Activated CD4-positive, alpha-beta memory T cell treated with anti-CD3 and anti-CD28 coated beads, Interleukin-2, amount 10 ng/mL, durations not matched to agents 7 days and 5 days (primary cell): ENCODE measurements at regions not wholly inside any gene's neighbourhood (a gene's known extent, or its start where the extent isn't known, plus 50 kb on each side); places are given as distances from the start of the nearest gene placed in this dataset.

ENCODE experiments used
- CTCF ChIA-PET: fragments of 350-600 bp; sonication (Branson Sonifier 250); formaldehyde crosslinking; loops from one replicate; lab custom pipeline; 2021; ENCODE audit warnings: antibody characterized with exemption, inconsistent platforms; lab: Charles Lee
- POLR2A ChIA-PET: fragments of 350-600 bp; sonication (Branson Sonifier 250); formaldehyde crosslinking; loops from one replicate; lab custom pipeline; 2021; ENCODE audit warnings: antibody characterized with exemption; lab: Charles Lee
- DNase-seq: peaks from one replicate; pipeline ENCODE4 v3.0.0-alpha.2; 2020
- H3K27ac Mint-ChIP-seq: one replicate; pipeline ENCODE4 v1.8.0; 2021; ENCODE audit warnings: mild to moderate bottlenecking, mixed read lengths
- H3K27me3 Mint-ChIP-seq: one replicate; pipeline ENCODE4 v1.8.0; 2021; ENCODE audit warnings: mixed read lengths
- H3K36me3 Mint-ChIP-seq: one replicate; pipeline ENCODE4 v1.8.0; 2021; ENCODE audit warnings: low read depth, mixed read lengths
- H3K4me1 Mint-ChIP-seq: one replicate; pipeline ENCODE4 v1.8.0; 2021; ENCODE audit warnings: mixed read lengths
- H3K4me3 Mint-ChIP-seq: one replicate; pipeline ENCODE4 v1.8.0; 2021; ENCODE audit warnings: mild to moderate bottlenecking, mixed read lengths
- H3K9me3 Mint-ChIP-seq: one replicate; pipeline ENCODE4 v1.8.0; 2021; ENCODE audit warnings: mixed read lengths

- Mint-ChIP-seq H3K4me3 (no peak overlapping the region), H3K9me3 (peaks cover 4% of the 10 kb centered on the region), H3K27me3 (no peaks in the 10 kb centered on the region), H3K4me1 (no peaks in the 10 kb centered on the region), H3K27ac (no peak overlapping the region), H3K36me3 (no peaks in the 10 kb centered on the region)
- ChIA-PET CTCF (no interaction called here), POLR2A (no interaction called here)
- no peak for DNase-seq
These were observed 1183.1 kb downstream of the ZPLD1 start for GRCh38 chr3:103617961-103618360.

- H3K27ac Mint-ChIP-seq: no peak overlapping the region
- no peak for DNase-seq
- peaks cover 4% of the 10 kb centered on the region for H3K9me3 Mint-ChIP-seq
- H3K4me1 Mint-ChIP-seq: no peaks in the 10 kb centered on the region
- H3K4me3 Mint-ChIP-seq: no peak overlapping the region
- no peaks in the 10 kb centered on the region for H3K36me3 Mint-ChIP-seq
- POLR2A ChIA-PET: no interaction called here
- no peaks in the 10 kb centered on the region for H3K27me3 Mint-ChIP-seq
- CTCF ChIA-PET: no interaction called here
These were observed 1189.5 kb downstream of the ZPLD1 start for GRCh38 chr3:103624271-103624670.

- no peaks in the 10 kb centered on the region for H3K27me3 Mint-ChIP-seq
- DNase-seq: no peak
- POLR2A ChIA-PET: no interaction called here
These were observed 1194.6 kb downstream of the ZPLD1 start for GRCh38 chr3:103629391-103629790.

GRCh38 chr3:103644450-103644849 lies 1209.6 kb downstream of the ZPLD1 start:
- no peak for DNase-seq
- Mint-ChIP-seq H3K9me3 (no peaks in the 10 kb centered on the region), H3K27me3 (no peaks in the 10 kb centered on the region), H3K4me1 (no peaks in the 10 kb centered on the region), H3K36me3 (no peaks in the 10 kb centered on the region), H3K4me3 (no peak overlapping the region), H3K27ac (no peak overlapping the region)
- POLR2A ChIA-PET: no interaction called here
- CTCF ChIA-PET: no interaction called here

More at GRCh38 chr3:103629391-103629790, 1194.6 kb downstream of the ZPLD1 start:
- Mint-ChIP-seq H3K4me3 (no peak overlapping the region), H3K36me3 (no peaks in the 10 kb centered on the region), H3K4me1 (no peaks in the 10 kb centered on the region), H3K9me3 (peaks cover 16% of the 10 kb centered on the region), H3K27ac (no peak overlapping the region)
- CTCF ChIA-PET: no interaction called here

GRCh38 chr3:103653996-103654395 lies 1219.2 kb downstream of the ZPLD1 start:
- POLR2A ChIA-PET: no interaction called here
- no peak for DNase-seq
- H3K9me3 Mint-ChIP-seq: no peaks in the 10 kb centered on the region
- no peak overlapping the region for H3K4me3 Mint-ChIP-seq
- H3K27ac Mint-ChIP-seq: no peak overlapping the region
- H3K36me3 Mint-ChIP-seq: no peaks in the 10 kb centered on the region
- CTCF ChIA-PET: no interaction called here
- no peaks in the 10 kb centered on the region for H3K4me1 Mint-ChIP-seq
- no peaks in the 10 kb centered on the region for H3K27me3 Mint-ChIP-seq

- Mint-ChIP-seq H3K27me3 (no peaks in the 10 kb centered on the region), H3K9me3 (no peaks in the 10 kb centered on the region), H3K4me3 (no peak overlapping the region)
These were observed 1222.9 kb downstream of the ZPLD1 start for GRCh38 chr3:103657756-103658155.

GRCh38 chr3:103660810-103661209 lies 1226.0 kb downstream of the ZPLD1 start:
- no peaks in the 10 kb centered on the region for H3K4me1 Mint-ChIP-seq
- no peak overlapping the region for H3K27ac Mint-ChIP-seq
- H3K9me3 Mint-ChIP-seq: no peaks in the 10 kb centered on the region
- H3K27me3 Mint-ChIP-seq: no peaks in the 10 kb centered on the region
- no peak overlapping the region for H3K4me3 Mint-ChIP-seq
- no peaks in the 10 kb centered on the region for H3K36me3 Mint-ChIP-seq
- CTCF ChIA-PET: no interaction called here
- POLR2A ChIA-PET: no interaction called here
- DNase-seq: no peak

More at GRCh38 chr3:103657756-103658155, 1222.9 kb downstream of the ZPLD1 start:
- no peaks in the 10 kb centered on the region for H3K36me3 Mint-ChIP-seq
- POLR2A ChIA-PET: no interaction called here
- H3K27ac Mint-ChIP-seq: no peak overlapping the region
- H3K4me1 Mint-ChIP-seq: no peaks in the 10 kb centered on the region
- DNase-seq: no peak
- CTCF ChIA-PET: no interaction called here

- no peak overlapping the region for H3K27ac Mint-ChIP-seq
These were observed 1227.8 kb downstream of the ZPLD1 start for GRCh38 chr3:103662591-103662990.

GRCh38 chr3:103672346-103672745 lies 1237.5 kb downstream of the ZPLD1 start:
- H3K4me1 Mint-ChIP-seq: no peaks in the 10 kb centered on the region
- no peak overlapping the region for H3K27ac Mint-ChIP-seq
- CTCF ChIA-PET: no interaction called here
- H3K9me3 Mint-ChIP-seq: no peaks in the 10 kb centered on the region
- POLR2A ChIA-PET: no interaction called here
- no peaks in the 10 kb centered on the region for H3K36me3 Mint-ChIP-seq
- no peak overlapping the region for H3K4me3 Mint-ChIP-seq
- DNase-seq: no peak
- no peaks in the 10 kb centered on the region for H3K27me3 Mint-ChIP-seq

More at GRCh38 chr3:103662591-103662990, 1227.8 kb downstream of the ZPLD1 start:
- ChIA-PET CTCF (no interaction called here), POLR2A (no interaction called here)
- Mint-ChIP-seq H3K4me3 (no peak overlapping the region), H3K4me1 (no peaks in the 10 kb centered on the region), H3K36me3 (no peaks in the 10 kb centered on the region), H3K9me3 (no peaks in the 10 kb centered on the region), H3K27me3 (no peaks in the 10 kb centered on the region)
- DNase-seq: no peak

GRCh38 chr3:103684904-103685303 lies 1250.1 kb downstream of the ZPLD1 start:
- ChIA-PET CTCF (no interaction called here), POLR2A (no interaction called here)
- no peak overlapping the region for H3K27ac Mint-ChIP-seq
- H3K9me3 Mint-ChIP-seq: no peaks in the 10 kb centered on the region
- no peaks in the 10 kb centered on the region for H3K27me3 Mint-ChIP-seq
- no peaks in the 10 kb centered on the region for H3K36me3 Mint-ChIP-seq
- H3K4me3 Mint-ChIP-seq: no peak overlapping the region
- DNase-seq: no peak
- H3K4me1 Mint-ChIP-seq: no peaks in the 10 kb centered on the region

GRCh38 chr3:103685939-103686338 lies 1251.1 kb downstream of the ZPLD1 start:
- H3K4me3 Mint-ChIP-seq: no peak overlapping the region
- POLR2A ChIA-PET: no interaction called here
- no peaks in the 10 kb centered on the region for H3K27me3 Mint-ChIP-seq
- H3K4me1 Mint-ChIP-seq: no peaks in the 10 kb centered on the region
- H3K27ac Mint-ChIP-seq: no peak overlapping the region
- CTCF ChIA-PET: no interaction called here
- no peaks in the 10 kb centered on the region for H3K9me3 Mint-ChIP-seq
- DNase-seq: no peak
- H3K36me3 Mint-ChIP-seq: no peaks in the 10 kb centered on the region

GRCh38 chr3:103690536-103690935 lies 1255.7 kb downstream of the ZPLD1 start:
- H3K4me3 Mint-ChIP-seq: no peak overlapping the region
- no peak for DNase-seq
- POLR2A ChIA-PET: no interaction called here
- no peaks in the 10 kb centered on the region for H3K36me3 Mint-ChIP-seq
- CTCF ChIA-PET: no interaction called here
- no peaks in the 10 kb centered on the region for H3K4me1 Mint-ChIP-seq
- no peak overlapping the region for H3K27ac Mint-ChIP-seq
- no peaks in the 10 kb centered on the region for H3K27me3 Mint-ChIP-seq
- H3K9me3 Mint-ChIP-seq: peaks cover 7% of the 10 kb centered on the region

- CTCF ChIA-PET: no interaction called here
- POLR2A ChIA-PET: no interaction called here
- H3K9me3 Mint-ChIP-seq: peaks cover 7% of the 10 kb centered on the region
- H3K4me3 Mint-ChIP-seq: no peak overlapping the region
- no peak for DNase-seq
- no peak overlapping the region for H3K27ac Mint-ChIP-seq
- no peaks in the 10 kb centered on the region for H3K27me3 Mint-ChIP-seq
- no peaks in the 10 kb centered on the region for H3K4me1 Mint-ChIP-seq
- H3K36me3 Mint-ChIP-seq: no peaks in the 10 kb centered on the region
These were observed 1259.0 kb downstream of the ZPLD1 start for GRCh38 chr3:103693831-103694230.

GRCh38 chr3:103698646-103699045 lies 1263.8 kb downstream of the ZPLD1 start:
- Mint-ChIP-seq H3K4me3 (no peak overlapping the region), H3K9me3 (no peaks in the 10 kb centered on the region), H3K27ac (no peak overlapping the region), H3K27me3 (no peaks in the 10 kb centered on the region), H3K4me1 (no peaks in the 10 kb centered on the region), H3K36me3 (no peaks in the 10 kb centered on the region)
- CTCF ChIA-PET: no interaction called here
- DNase-seq: no peak
- POLR2A ChIA-PET: no interaction called here
